ENCODE measurements at regions not wholly inside any gene's neighbourhood (a gene's known extent, or its start where the extent isn't known, plus 50 kb on each side); places are given as distances from the start of the nearest gene placed in this dataset.

DNA sequence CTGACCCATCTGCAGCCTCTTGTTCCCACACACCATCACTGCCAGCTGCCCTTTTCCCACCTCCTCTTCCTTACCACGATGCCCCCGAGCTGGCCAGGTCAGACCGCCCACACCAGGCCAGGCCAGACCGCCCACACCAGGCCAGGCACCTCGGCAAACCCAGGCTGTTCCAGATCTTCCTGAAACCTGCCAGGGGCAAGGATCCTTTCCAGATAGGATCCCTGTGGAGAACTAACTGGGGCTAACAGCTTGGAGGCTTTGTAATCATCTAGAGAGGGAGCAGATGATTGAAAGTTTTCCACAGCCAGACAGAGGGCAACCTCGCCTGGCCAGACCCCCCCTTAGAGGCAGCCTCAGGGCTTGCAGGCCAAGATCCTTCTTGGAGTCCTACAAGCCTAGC lies 287.3 kb upstream of the TLE3 start:
- H3K9me3 ChIP-seq (ENCODE audit: control insufficient read depth, insufficient read depth, low read length) = no peaks in the 10 kb centered on the region
- H3K9ac ChIP-seq (ENCODE audit: low read depth, low read length) = no peak overlapping the region
- no peaks in the 10 kb centered on the region; the same call in 1 of the 2 replicates for H3K4me1 ChIP-seq (ENCODE audit: insufficient read depth, low read length)
- no peaks in the 10 kb centered on the region for H3K36me3 ChIP-seq (ENCODE audit: insufficient read depth, low read length)

GRCh38 chr15:70383856-70384255 lies 286.1 kb upstream of the TLE3 start:
- Histone ChIP-seq H3K36me3 (ENCODE audit: insufficient read depth, low read length) (no peaks in the 10 kb centered on the region), H3K9me3 (ENCODE audit: control insufficient read depth, insufficient read depth, low read length) (no peaks in the 10 kb centered on the region), H3K4me1 (ENCODE audit: insufficient read depth, low read length) (peaks cover 2% of the 10 kb centered on the region; the same call in 1 of the 2 replicates), H3K9ac (ENCODE audit: low read depth, low read length) (no peak overlapping the region)

DNA sequence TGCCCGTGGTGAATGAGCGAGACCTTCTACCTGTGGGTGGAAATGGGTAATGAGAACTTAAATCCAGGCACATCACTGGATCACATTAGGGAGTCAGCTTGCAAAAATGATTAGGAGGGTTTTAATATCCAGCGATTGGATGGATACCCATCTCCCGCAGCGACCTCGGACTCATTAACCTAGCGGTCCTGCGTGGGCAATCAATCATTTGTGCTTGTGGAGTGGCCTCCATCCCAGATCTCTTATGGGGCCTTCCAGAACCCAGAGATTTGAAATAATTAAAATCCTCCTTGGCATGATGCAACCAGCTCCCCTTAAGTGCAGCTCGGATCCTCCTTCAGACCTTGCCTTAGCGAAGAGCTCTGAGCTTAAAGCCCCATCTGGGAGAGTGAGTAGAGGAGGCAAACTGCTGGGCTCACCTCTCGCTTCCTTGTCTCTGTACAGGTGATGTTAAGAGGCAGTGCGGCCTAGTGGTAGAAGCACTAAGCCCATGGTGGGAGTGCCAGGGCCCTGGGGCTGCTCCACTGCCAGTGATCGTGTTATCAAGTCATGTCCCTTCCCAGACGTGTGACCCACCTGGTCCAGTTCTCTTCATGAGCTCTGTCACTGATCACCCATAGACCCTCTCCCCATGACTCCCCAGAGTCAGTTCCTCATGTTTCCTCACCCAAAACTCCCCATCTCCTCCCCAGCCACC lies 285.2 kb upstream of the TLE3 start:
- no peak overlapping the region for H3K9ac ChIP-seq (ENCODE audit: low read depth, low read length)
- H3K4me1 ChIP-seq (ENCODE audit: insufficient read depth, low read length) = peaks cover 8% of the 10 kb centered on the region
- H3K9me3 ChIP-seq (ENCODE audit: control insufficient read depth, insufficient read depth, low read length) = no peaks in the 10 kb centered on the region
- H3K36me3 ChIP-seq (ENCODE audit: insufficient read depth, low read length) = no peaks in the 10 kb centered on the region

DNA sequence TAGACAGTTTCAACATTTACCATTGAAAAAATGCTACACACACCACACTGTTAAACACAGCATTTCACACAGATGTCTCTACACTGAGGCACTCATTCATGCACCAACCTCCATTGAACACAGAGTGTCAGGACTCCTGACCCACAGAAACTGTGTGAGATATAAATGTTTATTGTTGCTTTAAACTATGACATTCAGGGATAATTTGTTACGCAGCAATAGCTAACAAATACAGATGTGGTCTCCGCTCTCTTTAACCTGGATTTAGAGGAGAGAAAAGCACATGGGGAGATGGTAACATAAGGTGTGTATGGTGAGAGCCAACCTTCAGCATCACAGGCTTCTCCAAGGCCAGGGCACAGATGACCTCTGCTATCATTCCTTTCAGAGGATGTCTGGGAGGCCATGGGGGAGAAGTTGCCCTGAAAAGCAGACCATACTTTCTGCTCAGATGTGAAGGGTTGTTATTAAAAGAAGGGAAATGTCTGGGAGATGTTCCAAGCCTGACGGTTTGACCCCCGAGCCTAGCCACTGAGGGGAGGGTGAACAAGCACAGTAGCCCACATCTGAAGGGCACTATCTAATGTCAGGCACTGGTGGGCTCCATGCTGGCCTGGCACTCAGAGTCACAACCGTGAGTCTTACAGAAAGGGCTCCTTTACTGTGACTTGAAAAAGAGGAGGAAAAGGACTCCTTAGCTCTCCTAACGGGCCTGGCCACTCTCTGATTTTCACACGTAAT lies 284.5 kb upstream of the TLE3 start:
- no peak overlapping the region for H3K9ac ChIP-seq (ENCODE audit: low read depth, low read length)
- no peaks in the 10 kb centered on the region for H3K36me3 ChIP-seq (ENCODE audit: insufficient read depth, low read length)
- no peaks in the 10 kb centered on the region for H3K9me3 ChIP-seq (ENCODE audit: control insufficient read depth, insufficient read depth, low read length)
- H3K4me1 ChIP-seq (ENCODE audit: insufficient read depth, low read length) = peaks cover 8% of the 10 kb centered on the region

DNA sequence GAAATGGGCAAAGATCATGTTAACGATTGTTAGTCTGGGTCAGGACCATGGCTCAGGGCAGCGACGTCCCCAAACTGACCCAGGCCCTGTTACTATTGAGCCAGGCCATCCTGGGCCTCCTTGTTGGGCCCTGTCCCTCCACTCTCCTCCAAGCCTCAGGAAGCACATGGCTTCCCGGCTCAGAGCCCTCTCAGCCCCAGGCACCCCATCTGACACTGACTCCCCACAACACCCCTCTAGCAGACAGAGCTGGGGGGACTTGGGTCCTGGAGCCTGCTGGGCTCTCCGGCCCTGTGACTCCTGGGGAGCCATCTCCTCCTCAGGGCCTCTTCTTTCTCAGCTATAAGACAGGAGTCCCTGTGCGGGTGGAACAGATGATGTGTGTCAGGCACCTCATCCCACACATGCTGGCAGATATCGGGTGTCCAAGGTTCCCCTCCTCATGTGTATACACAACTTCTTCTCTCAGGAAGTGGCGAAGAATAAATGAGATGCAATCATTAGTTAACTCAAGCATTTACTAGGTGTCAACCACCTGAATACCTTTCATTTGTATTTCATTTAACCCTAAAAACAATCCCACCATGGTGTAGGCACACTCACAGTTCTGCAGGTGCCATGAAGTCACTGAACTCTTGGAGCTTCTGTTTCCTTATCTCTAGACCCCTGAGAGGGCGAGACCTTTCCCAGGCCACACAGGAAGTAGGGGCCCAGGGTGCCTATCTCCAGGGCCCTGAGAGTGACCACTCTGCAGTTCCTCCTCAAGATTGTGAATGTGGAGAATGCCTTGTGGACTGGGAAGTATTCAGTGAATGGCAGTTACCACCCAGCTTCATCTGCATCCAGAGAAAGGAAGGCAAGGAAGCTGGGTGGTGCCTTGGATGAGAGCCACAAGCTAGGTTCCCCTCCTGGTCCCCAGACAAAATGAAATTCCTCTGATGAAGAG lies 282.5 kb upstream of the TLE3 start:
- H3K9ac ChIP-seq (ENCODE audit: low read depth, low read length) = no peak overlapping the region
- no peaks in the 10 kb centered on the region for H3K36me3 ChIP-seq (ENCODE audit: insufficient read depth, low read length)
- H3K9me3 ChIP-seq (ENCODE audit: control insufficient read depth, insufficient read depth, low read length) = no peaks in the 10 kb centered on the region
- peaks cover 13% of the 10 kb centered on the region for H3K4me1 ChIP-seq (ENCODE audit: insufficient read depth, low read length)

GRCh38 chr15:70379134-70379533 lies 281.4 kb upstream of the TLE3 start:
- Histone ChIP-seq H3K9ac (ENCODE audit: low read depth, low read length) (no peak overlapping the region), H3K4me1 (ENCODE audit: insufficient read depth, low read length) (peaks cover 18% of the 10 kb centered on the region), H3K9me3 (ENCODE audit: control insufficient read depth, insufficient read depth, low read length) (no peaks in the 10 kb centered on the region), H3K36me3 (ENCODE audit: insufficient read depth, low read length) (no peaks in the 10 kb centered on the region)

DNA sequence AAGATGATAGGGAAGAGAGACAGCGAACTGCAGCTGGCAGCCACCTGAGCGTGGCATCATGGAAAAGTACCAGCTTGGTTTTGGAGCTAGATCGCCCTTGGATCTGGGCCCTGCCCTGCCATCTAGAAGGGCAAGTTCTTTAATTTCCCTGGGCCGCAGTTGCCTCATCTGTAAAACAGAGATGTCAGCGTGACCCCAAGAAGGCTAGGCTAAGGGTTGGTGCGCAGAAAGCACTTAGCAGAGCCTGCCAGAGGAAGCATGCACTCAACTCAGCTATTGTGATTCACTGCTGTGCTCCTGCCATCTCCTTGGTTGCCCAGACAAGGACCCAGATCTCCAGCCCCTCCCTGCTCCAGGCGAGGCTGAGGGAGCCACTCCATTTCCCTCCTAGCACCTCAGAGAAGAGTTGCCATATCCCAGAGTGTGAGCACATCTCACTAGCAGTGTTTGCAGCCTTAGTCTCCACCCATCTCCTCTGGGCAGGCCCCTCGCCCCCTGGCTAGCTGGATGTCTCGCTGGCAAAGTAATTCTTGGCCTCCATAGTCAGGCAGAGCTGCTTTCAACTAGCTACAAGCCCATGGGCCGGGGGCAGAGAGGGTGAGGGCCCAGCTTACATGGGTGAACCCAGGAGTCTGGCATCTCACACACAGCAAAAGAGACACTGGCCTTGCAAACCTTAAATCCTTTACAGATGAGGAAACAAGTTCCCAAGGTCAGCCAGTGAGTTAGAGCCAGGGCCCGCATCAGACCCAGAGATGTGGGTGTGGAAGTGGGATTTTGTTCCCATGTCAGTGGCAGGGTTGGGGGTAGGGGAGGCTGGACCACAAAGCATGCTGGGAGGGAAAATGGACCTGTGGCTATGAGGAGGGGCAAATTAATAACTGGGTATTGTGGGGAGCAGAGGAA lies 280.7 kb upstream of the TLE3 start:
- Histone ChIP-seq H3K9ac (ENCODE audit: low read depth, low read length) (no peak overlapping the region), H3K4me1 (ENCODE audit: insufficient read depth, low read length) (peaks cover 18% of the 10 kb centered on the region), H3K36me3 (ENCODE audit: insufficient read depth, low read length) (no peaks in the 10 kb centered on the region), H3K9me3 (ENCODE audit: control insufficient read depth, insufficient read depth, low read length) (no peaks in the 10 kb centered on the region)

DNA sequence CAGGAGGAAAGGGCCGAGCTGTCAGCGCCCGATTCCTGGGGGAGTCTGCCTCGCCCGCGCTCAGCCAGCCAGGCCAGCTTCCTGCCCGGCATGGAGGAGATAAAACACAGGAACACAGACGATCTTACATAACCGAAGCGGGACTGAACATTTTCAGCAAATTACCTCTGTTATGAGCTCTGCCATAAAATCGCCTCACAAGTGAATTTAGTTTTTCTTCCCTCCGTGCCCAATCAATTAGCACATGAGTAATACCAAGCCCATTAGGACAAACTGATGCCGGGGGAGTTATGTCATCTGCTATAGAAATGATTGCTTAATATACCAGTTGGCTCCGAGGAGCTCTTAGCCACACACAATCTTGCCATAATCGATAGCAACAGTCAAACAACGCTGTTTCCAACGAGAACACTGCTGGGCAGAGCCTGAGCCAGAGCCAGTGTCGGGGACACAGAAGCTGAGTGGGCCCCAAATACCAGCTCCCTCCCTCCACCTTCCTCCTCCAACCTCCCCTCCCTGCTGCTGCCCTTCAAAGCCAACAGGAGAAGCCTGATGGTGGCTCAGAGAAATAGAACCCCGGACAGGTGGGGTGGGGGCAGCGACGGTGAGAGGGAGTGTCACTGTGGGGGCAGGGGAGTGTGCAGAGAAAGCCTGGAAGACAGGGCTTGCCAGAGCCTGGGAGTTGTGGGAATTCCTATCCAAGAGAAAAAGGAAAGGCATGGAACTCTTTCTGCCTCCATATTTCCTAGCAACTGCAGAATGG lies 279.4 kb upstream of the TLE3 start:
- peak overlapping the region; percentile 66 for H3K9ac ChIP-seq (ENCODE audit: low read depth, low read length)

GRCh38 chr15:70376031-70376928 lies 278.6 kb upstream of the TLE3 start:
- peaks cover 18% of the 10 kb centered on the region for H3K4me1 ChIP-seq (ENCODE audit: insufficient read depth, low read length)
- peak overlapping the region; percentile 66; the same call in 1 of the 2 replicates for H3K9ac ChIP-seq (ENCODE audit: low read depth, low read length)
- H3K9me3 ChIP-seq (ENCODE audit: control insufficient read depth, insufficient read depth, low read length) = no peaks in the 10 kb centered on the region

More for the DNA sequence above, 279.4 kb upstream of the TLE3 start:
- Histone ChIP-seq H3K36me3 (ENCODE audit: insufficient read depth, low read length) (no peaks in the 10 kb centered on the region), H3K9me3 (ENCODE audit: control insufficient read depth, insufficient read depth, low read length) (no peaks in the 10 kb centered on the region), H3K4me1 (ENCODE audit: insufficient read depth, low read length) (peaks cover 18% of the 10 kb centered on the region)

GRCh38 chr15:70375586-70375985 lies 277.9 kb upstream of the TLE3 start:
- Histone ChIP-seq H3K9ac (ENCODE audit: low read depth, low read length) (no peak overlapping the region), H3K4me1 (ENCODE audit: insufficient read depth, low read length) (peaks cover 18% of the 10 kb centered on the region), H3K9me3 (ENCODE audit: control insufficient read depth, insufficient read depth, low read length) (no peaks in the 10 kb centered on the region), H3K36me3 (ENCODE audit: insufficient read depth, low read length) (no peaks in the 10 kb centered on the region)

More at GRCh38 chr15:70376031-70376928, 278.6 kb upstream of the TLE3 start:
- no peaks in the 10 kb centered on the region for H3K36me3 ChIP-seq (ENCODE audit: insufficient read depth, low read length)

GRCh38 chr15:70375006-70375431 lies 277.3 kb upstream of the TLE3 start:
- H3K9ac ChIP-seq (ENCODE audit: low read depth, low read length) = no peak overlapping the region

GRCh38 chr15:70374096-70374495 lies 276.4 kb upstream of the TLE3 start:
- Histone ChIP-seq H3K36me3 (ENCODE audit: insufficient read depth, low read length) (no peaks in the 10 kb centered on the region), H3K9ac (ENCODE audit: low read depth, low read length) (no peak overlapping the region), H3K9me3 (ENCODE audit: control insufficient read depth, insufficient read depth, low read length) (no peaks in the 10 kb centered on the region), H3K4me1 (ENCODE audit: insufficient read depth, low read length) (peaks cover 18% of the 10 kb centered on the region)

More at GRCh38 chr15:70375006-70375431, 277.3 kb upstream of the TLE3 start:
- Histone ChIP-seq H3K9me3 (ENCODE audit: control insufficient read depth, insufficient read depth, low read length) (no peaks in the 10 kb centered on the region), H3K4me1 (ENCODE audit: insufficient read depth, low read length) (peaks cover 18% of the 10 kb centered on the region), H3K36me3 (ENCODE audit: insufficient read depth, low read length) (no peaks in the 10 kb centered on the region)

Data from ES-I3 (cell line).